Stimulated activated CD8-positive, alpha-beta memory T cell treated with anti-CD3 and anti-CD28 coated beads, Interleukin-15, amount 100 ng/mL, for 24 hours (primary cell): ENCODE measurements at regions not wholly inside any gene's neighbourhood (a gene's known extent, or its start where the extent isn't known, plus 50 kb on each side); places are given as distances from the start of the nearest gene placed in this dataset.

Experiments used
- DNase-seq: peaks from one replicate; pipeline ENCODE4 v3.0.0-alpha.2; 2020; ENCODE audit warnings: low read depth

- no peak for DNase-seq
Measured at GRCh38 chr5:5009240-5009639, 130.9 kb upstream of the ADAMTS16 start.

- no peak for DNase-seq
Measured at GRCh38 chr5:5011151-5011550, 129.0 kb upstream of the ADAMTS16 start.

- no peak for DNase-seq
Measured at GRCh38 chr5:5014586-5015235, 125.4 kb upstream of the ADAMTS16 start.

GRCh38 chr5:5017827-5018577, 122.1 kb upstream of the ADAMTS16 start:
- no peak for DNase-seq

GRCh38 chr5:5018578-5018970, 121.6 kb upstream of the ADAMTS16 start:
- DNase-seq = no peak

- no peak for DNase-seq
Measured at GRCh38 chr5:5021436-5021835, 118.7 kb upstream of the ADAMTS16 start.

- DNase-seq = no peak
Measured at GRCh38 chr5:5025098-5025773, 114.9 kb upstream of the ADAMTS16 start.

- DNase-seq = no peak
Measured at GRCh38 chr5:5025774-5026408, 114.2 kb upstream of the ADAMTS16 start.

GRCh38 chr5:5026409-5026785, 113.7 kb upstream of the ADAMTS16 start:
- no peak for DNase-seq

GRCh38 chr5:5031665-5032064, 108.5 kb upstream of the ADAMTS16 start:
- no peak for DNase-seq

GRCh38 chr5:5037674-5038073, 102.5 kb upstream of the ADAMTS16 start:
- DNase-seq = no peak

- DNase-seq = no peak
Measured at GRCh38 chr5:5039918-5040317, 100.2 kb upstream of the ADAMTS16 start.

- DNase-seq = no peak
Measured at GRCh38 chr5:5040712-5041111, 99.4 kb upstream of the ADAMTS16 start.

- DNase-seq = no peak
Measured at GRCh38 chr5:5042806-5043205, 97.3 kb upstream of the ADAMTS16 start.

GRCh38 chr5:5043346-5043745, 96.8 kb upstream of the ADAMTS16 start:
- no peak for DNase-seq

GRCh38 chr5:5044247-5044840, 95.8 kb upstream of the ADAMTS16 start:
- no peak for DNase-seq

GRCh38 chr5:5046680-5047502, 93.2 kb upstream of the ADAMTS16 start:
- DNase-seq = no peak

- DNase-seq = no peak
Measured at GRCh38 chr5:5050801-5051200, 89.3 kb upstream of the ADAMTS16 start.

GRCh38 chr5:5055712-5056111, 84.4 kb upstream of the ADAMTS16 start:
- no peak for DNase-seq

- DNase-seq = no peak
Measured at GRCh38 chr5:5061836-5062235, 78.3 kb upstream of the ADAMTS16 start.

GRCh38 chr5:5062525-5063302, 77.4 kb upstream of the ADAMTS16 start:
- DNase-seq = no peak
